ENCODE measurements at regions not wholly inside any gene's neighbourhood (a gene's known extent, or its start where the extent isn't known, plus 50 kb on each side); places are given as distances from the start of the nearest gene placed in this dataset.

GRCh38 chr4:167578906-167579305 lies 344.6 kb upstream of the SPOCK3 start:
- no peak overlapping the region for H3K4me3 ChIP-seq (ENCODE audit: control insufficient read depth, low read depth, low read length)
- no peak for TF ChIP-seq CTCF (IDR thresholded peaks at IDR 0.05; ENCODE audit: control insufficient read depth, insufficient read depth, low read depth, low read length, missing control alignments)
- no peak for DNase-seq (ENCODE audit: low read depth)

- no peak for DNase-seq (ENCODE audit: low read depth)
- TF ChIP-seq CTCF (IDR thresholded peaks at IDR 0.05; ENCODE audit: control insufficient read depth, insufficient read depth, low read depth, low read length, missing control alignments) = no peak
- no peak overlapping the region for H3K4me3 ChIP-seq (ENCODE audit: control insufficient read depth, low read depth, low read length)
These were observed 347.2 kb upstream of the SPOCK3 start for GRCh38 chr4:167581449-167581965.

- TF ChIP-seq CTCF (IDR thresholded peaks at IDR 0.05; ENCODE audit: control insufficient read depth, insufficient read depth, low read depth, low read length, missing control alignments) = no peak
- no peak overlapping the region for H3K4me3 ChIP-seq (ENCODE audit: control insufficient read depth, low read depth, low read length)
- DNase-seq (ENCODE audit: low read depth) = no peak
These were observed 353.1 kb upstream of the SPOCK3 start for GRCh38 chr4:167587361-167587760.

GRCh38 chr4:167595898-167596297 lies 361.6 kb upstream of the SPOCK3 start:
- H3K4me3 ChIP-seq (ENCODE audit: control insufficient read depth, low read depth, low read length) = no peak overlapping the region
- DNase-seq (ENCODE audit: low read depth) = no peak
- no peak for TF ChIP-seq CTCF (IDR thresholded peaks at IDR 0.05; ENCODE audit: control insufficient read depth, insufficient read depth, low read depth, low read length, missing control alignments)

- DNase-seq (ENCODE audit: low read depth) = no peak
- TF ChIP-seq CTCF (IDR thresholded peaks at IDR 0.05; ENCODE audit: control insufficient read depth, insufficient read depth, low read depth, low read length, missing control alignments) = no peak
- no peak overlapping the region for H3K4me3 ChIP-seq (ENCODE audit: control insufficient read depth, low read depth, low read length)
These were observed 367.9 kb upstream of the SPOCK3 start for GRCh38 chr4:167602157-167602556.

- no peak for DNase-seq (ENCODE audit: low read depth)
- TF ChIP-seq CTCF (IDR thresholded peaks at IDR 0.05; ENCODE audit: control insufficient read depth, insufficient read depth, low read depth, low read length, missing control alignments) = no peak
- H3K4me3 ChIP-seq (ENCODE audit: control insufficient read depth, low read depth, low read length) = no peak overlapping the region
These were observed 372.3 kb upstream of the SPOCK3 start for GRCh38 chr4:167606551-167606950.

GRCh38 chr4:167613381-167613780 lies 379.1 kb upstream of the SPOCK3 start:
- no peak overlapping the region for H3K4me3 ChIP-seq (ENCODE audit: control insufficient read depth, low read depth, low read length)
- TF ChIP-seq CTCF (IDR thresholded peaks at IDR 0.05; ENCODE audit: control insufficient read depth, insufficient read depth, low read depth, low read length, missing control alignments) = no peak
- DNase-seq (ENCODE audit: low read depth) = no peak
